Endodermal cell (in vitro differentiated cells): ENCODE measurements at regions not wholly inside any gene's neighbourhood (a gene's known extent, or its start where the extent isn't known, plus 50 kb on each side); places are given as distances from the start of the nearest gene placed in this dataset.

ENCODE experiments used
- DNase-seq: peaks from one replicate; pipeline ENCODE4 v3.0.0-alpha.2; 2017
- H3K27ac ChIP-seq: 2 replicates; pipeline ENCODE4 v1.5.1; 2013; ENCODE audit warnings: mild to moderate bottlenecking, low read depth, low read length, moderate library complexity
- H3K27me3 ChIP-seq: 2 replicates; pipeline ENCODE4 v1.6.1; 2013; ENCODE audit warnings: mild to moderate bottlenecking, low read length, moderate library complexity; ENCODE audit not compliant: insufficient read depth, control insufficient read depth, poor library complexity, severe bottlenecking
- H3K36me3 ChIP-seq: 2 replicates; pipeline ENCODE4 v1.7.0; 2013; ENCODE audit warnings: mild to moderate bottlenecking, low read length, moderate library complexity; ENCODE audit not compliant: control insufficient read depth, insufficient read depth
- H3K4me1 ChIP-seq: one replicate; pipeline ENCODE4 v1.7.0; 2013; ENCODE audit warnings: low read length; ENCODE audit not compliant: control insufficient read depth, insufficient read depth
- H3K4me3 ChIP-seq: 2 replicates; pipeline ENCODE4 v1.5.1; 2013; ENCODE audit warnings: mild to moderate bottlenecking, low read length, moderate library complexity
- H3K9ac ChIP-seq: 2 replicates; pipeline ENCODE4 v1.6.1; 2013; ENCODE audit warnings: mild to moderate bottlenecking, low read length, moderate library complexity; ENCODE audit not compliant: poor library complexity, severe bottlenecking; ENCODE audit errors: extremely low read depth
- H3K9me3 ChIP-seq: 2 replicates; pipeline ENCODE4 v1.6.1; 2013; ENCODE audit warnings: mild to moderate bottlenecking, low read length, moderate library complexity; ENCODE audit not compliant: control insufficient read depth
- H3K27ac Mint-ChIP-seq: 2 replicates; pipeline ENCODE4 v1.8.0; 2020; ENCODE audit warnings: mixed read lengths
- H3K27me3 Mint-ChIP-seq: 2 replicates; pipeline ENCODE4 v1.8.0; 2021; ENCODE audit warnings: mild to moderate bottlenecking, mixed read lengths; ENCODE audit not compliant: insufficient read depth
- H3K36me3 Mint-ChIP-seq: 2 replicates; pipeline ENCODE4 v1.8.0; 2020; ENCODE audit warnings: low read depth, mixed read lengths
- H3K4me1 Mint-ChIP-seq: 2 replicates; pipeline ENCODE4 v1.8.0; 2020; ENCODE audit warnings: mixed read lengths
- H3K4me3 Mint-ChIP-seq: 2 replicates; pipeline ENCODE4 v1.8.0; 2020; ENCODE audit warnings: mild to moderate bottlenecking, moderate library complexity, mixed read lengths
- H3K9me3 Mint-ChIP-seq: 2 replicates; pipeline ENCODE4 v1.8.0; 2020; ENCODE audit warnings: mild to moderate bottlenecking, mixed read lengths
- WGBS, 2 experiments: methylation state at CpG; one replicate each; pipeline versions ENCODE4 v1.1.5 to v1.1.7; 2013; ENCODE audit warnings: missing lambda C conversion rate in 2 of 2, mixed read lengths in 1 of 2; ENCODE audit not compliant: insufficient coverage in 1 of 2, insufficient read length in 1 of 2; 5-methylcytosine and 5-hydroxymethylcytosine counted together
- TF ChIP-seq, protein P1 (sequence below): fragments of 200-600 bp; sonication (generic); conservative IDR thresholded peaks from 2 replicates; pipeline ENCODE4 v1.5.0; 2021; ENCODE audit warnings: antibody characterized with exemption, mild to moderate bottlenecking

DNA sequence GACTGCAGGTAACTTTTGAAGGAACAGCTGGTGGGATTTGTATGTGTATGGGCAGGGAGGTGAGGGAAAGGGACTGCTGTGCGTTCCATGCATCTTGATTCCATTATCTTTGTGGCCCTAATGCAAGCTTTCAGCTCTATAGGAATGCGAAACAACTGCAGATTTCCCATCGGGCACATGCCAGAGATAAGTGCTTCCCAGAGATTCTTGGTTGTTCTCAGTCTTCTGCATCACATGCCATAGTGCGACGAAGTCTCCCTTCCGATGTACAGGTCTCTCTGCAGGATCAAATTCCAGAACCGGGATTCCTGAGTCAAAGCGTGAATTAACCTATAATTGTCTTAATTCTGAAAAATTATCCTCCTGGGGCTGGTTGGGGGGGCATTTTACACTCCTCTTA, 72.6 kb upstream of the NSMCE3 start:
- H3K27me3 ChIP-seq: no peaks in the 10 kb centered on the region
- H3K27ac ChIP-seq: no peak overlapping the region
- H3K27ac Mint-ChIP-seq: no peak overlapping the region
- H3K4me1 Mint-ChIP-seq: peaks cover 46% of the 10 kb centered on the region
- no peaks in the 10 kb centered on the region for H3K9me3 Mint-ChIP-seq
- H3K9me3 ChIP-seq: no peaks in the 10 kb centered on the region
- peaks cover 8% of the 10 kb centered on the region for H3K4me1 ChIP-seq
- H3K4me3 Mint-ChIP-seq: no peak overlapping the region
- TF ChIP-seq, protein P1, sequence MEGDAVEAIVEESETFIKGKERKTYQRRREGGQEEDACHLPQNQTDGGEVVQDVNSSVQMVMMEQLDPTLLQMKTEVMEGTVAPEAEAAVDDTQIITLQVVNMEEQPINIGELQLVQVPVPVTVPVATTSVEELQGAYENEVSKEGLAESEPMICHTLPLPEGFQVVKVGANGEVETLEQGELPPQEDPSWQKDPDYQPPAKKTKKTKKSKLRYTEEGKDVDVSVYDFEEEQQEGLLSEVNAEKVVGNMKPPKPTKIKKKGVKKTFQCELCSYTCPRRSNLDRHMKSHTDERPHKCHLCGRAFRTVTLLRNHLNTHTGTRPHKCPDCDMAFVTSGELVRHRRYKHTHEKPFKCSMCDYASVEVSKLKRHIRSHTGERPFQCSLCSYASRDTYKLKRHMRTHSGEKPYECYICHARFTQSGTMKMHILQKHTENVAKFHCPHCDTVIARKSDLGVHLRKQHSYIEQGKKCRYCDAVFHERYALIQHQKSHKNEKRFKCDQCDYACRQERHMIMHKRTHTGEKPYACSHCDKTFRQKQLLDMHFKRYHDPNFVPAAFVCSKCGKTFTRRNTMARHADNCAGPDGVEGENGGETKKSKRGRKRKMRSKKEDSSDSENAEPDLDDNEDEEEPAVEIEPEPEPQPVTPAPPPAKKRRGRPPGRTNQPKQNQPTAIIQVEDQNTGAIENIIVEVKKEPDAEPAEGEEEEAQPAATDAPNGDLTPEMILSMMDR: no peak
- H3K9ac ChIP-seq: no peak overlapping the region
- no peaks in the 10 kb centered on the region for H3K36me3 ChIP-seq
- DNase-seq: no peak
- H3K36me3 Mint-ChIP-seq: no peaks in the 10 kb centered on the region
- 90 to 97% methylated on average over 5 to 8 of the region's 8 CpGs for WGBS, 2 experiments
- no peak overlapping the region for H3K4me3 ChIP-seq
- peaks cover 2% of the 10 kb centered on the region for H3K27me3 Mint-ChIP-seq

DNA sequence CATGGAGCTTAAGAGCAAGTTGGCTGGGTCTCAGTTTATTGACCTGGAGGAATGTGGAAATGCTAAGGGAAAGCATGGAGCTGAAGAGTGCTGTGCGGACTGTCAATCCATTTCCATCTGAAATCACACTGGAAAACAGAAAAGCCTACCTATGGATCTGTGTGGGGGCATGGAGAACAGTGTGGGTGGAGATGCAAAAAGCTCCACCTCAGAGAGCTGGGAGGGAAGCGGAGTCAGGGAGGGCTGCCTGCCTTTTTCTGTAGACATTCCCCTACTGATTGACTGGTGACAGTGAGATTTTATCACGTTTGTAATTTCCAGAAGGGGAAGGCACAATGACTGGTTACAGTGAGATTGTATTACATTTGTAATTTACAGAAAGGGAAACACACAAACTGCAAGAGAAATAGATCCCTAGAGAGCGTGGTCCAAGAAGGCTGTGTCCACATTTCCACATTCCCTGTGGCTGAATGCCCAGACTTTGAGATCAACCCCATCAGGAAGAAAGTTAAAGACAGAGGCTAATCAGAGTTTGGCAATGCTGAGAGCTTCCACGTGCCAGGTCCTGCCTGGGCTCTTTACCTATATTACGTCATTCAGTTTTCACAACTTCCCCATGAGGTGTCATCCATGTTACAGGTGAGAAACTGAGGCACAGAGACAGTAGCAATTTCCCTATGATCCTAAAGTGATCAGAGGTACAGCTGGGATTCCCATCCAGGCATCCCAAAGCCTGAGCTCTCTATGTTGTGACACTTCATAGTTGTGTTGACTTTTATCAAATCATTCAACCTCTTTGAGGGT, 67.7 kb upstream of the NSMCE3 start:
- peaks cover 14% of the 10 kb centered on the region for H3K4me1 Mint-ChIP-seq
- H3K4me3 Mint-ChIP-seq: no peak overlapping the region
- no peaks in the 10 kb centered on the region for H3K9me3 Mint-ChIP-seq
- Histone ChIP-seq H3K27ac (no peak overlapping the region), H3K4me3 (no peak overlapping the region), H3K36me3 (no peaks in the 10 kb centered on the region), H3K9me3 (no peaks in the 10 kb centered on the region), H3K9ac (no peak overlapping the region), H3K4me1 (peaks cover 6% of the 10 kb centered on the region), H3K27me3 (no peaks in the 10 kb centered on the region)
- TF ChIP-seq, protein P1: no peak
- WGBS, 2 experiments: 92 to 94% methylated on average over 5 to 6 of the region's 6 CpGs
- no peaks in the 10 kb centered on the region for H3K27me3 Mint-ChIP-seq
- DNase-seq: no peak
- H3K27ac Mint-ChIP-seq: no peak overlapping the region
- no peaks in the 10 kb centered on the region for H3K36me3 Mint-ChIP-seq

DNA sequence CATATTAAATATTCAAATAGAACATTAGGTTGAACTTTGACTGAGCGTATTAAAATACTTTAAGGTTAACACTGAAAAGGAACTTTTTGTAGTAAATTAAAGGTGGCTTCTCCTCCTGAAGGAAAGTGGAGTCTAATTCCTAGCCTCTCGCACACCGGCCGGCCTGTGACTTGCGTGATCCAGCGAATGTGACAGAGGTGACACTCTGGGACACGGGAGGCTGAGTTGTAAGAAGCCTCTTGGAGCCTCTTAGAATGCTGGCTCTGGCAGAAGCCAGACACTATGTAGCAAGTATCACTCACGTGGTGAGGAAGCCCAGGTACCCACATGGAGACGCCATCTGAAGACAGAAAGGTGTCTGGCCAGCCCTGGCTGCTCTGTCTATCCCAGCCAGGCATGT, 64.9 kb upstream of the NSMCE3 start:
- Histone ChIP-seq H3K4me3 (no peak overlapping the region), H3K36me3 (no peaks in the 10 kb centered on the region), H3K4me1 (no peaks in the 10 kb centered on the region), H3K9me3 (no peaks in the 10 kb centered on the region), H3K27me3 (no peaks in the 10 kb centered on the region), H3K27ac (no peak overlapping the region), H3K9ac (no peak overlapping the region)
- Mint-ChIP-seq H3K9me3 (no peaks in the 10 kb centered on the region), H3K4me1 (no peaks in the 10 kb centered on the region), H3K36me3 (no peaks in the 10 kb centered on the region), H3K27me3 (no peaks in the 10 kb centered on the region), H3K4me3 (no peak overlapping the region), H3K27ac (no peak overlapping the region)
- no peak for DNase-seq
- 93 to 94% methylated on average over 5 to 9 of the region's 9 CpGs for WGBS, 2 experiments
- TF ChIP-seq, protein P1: no peak
